GM12878 (cell line): ENCODE measurements at regions not wholly inside any gene's neighbourhood (a gene's known extent, or its start where the extent isn't known, plus 50 kb on each side); places are given as distances from the start of the nearest gene placed in this dataset.

Source experiments
- BMI1 ChIP-seq: fragments of 450-650 bp; IDR thresholded peaks from 2 replicates; pipeline ENCODE4 v1.6.1; 2016; ENCODE audit warnings: mild to moderate bottlenecking, moderate library complexity, borderline replicate concordance
- CBFB ChIP-seq: IDR thresholded peaks from 2 replicates; pipeline ENCODE4 v1.6.1; 2016; ENCODE audit warnings: antibody characterized with exemption, low read depth
- E4F1 ChIP-seq: fragments of 450-650 bp; IDR thresholded peaks from 2 replicates; pipeline ENCODE4 v1.6.1; 2018; ENCODE audit warnings: borderline replicate concordance, mild to moderate bottlenecking; ENCODE audit not compliant: partially characterized antibody
- SMAD1 ChIP-seq: fragments of 450-650 bp; IDR thresholded peaks from 2 replicates; pipeline ENCODE4 v1.6.1; 2018; ENCODE audit warnings: mild to moderate bottlenecking, low read depth; ENCODE audit not compliant: partially characterized antibody
- TF ChIP-seq, protein P1 (sequence below), 3 experiments: IDR thresholded peaks in 2 of 3; conservative IDR thresholded peaks in 1 of 3; 2 replicates each; pipeline ENCODE4 v1.5.1; 2011; ENCODE audit warnings: low read depth in 3 of 3, low read length in 3 of 3, mild to moderate bottlenecking in 3 of 3, control low read depth in 2 of 3, moderate library complexity in 2 of 3, inconsistent platforms in 1 of 3, mixed read lengths in 1 of 3; ENCODE audit not compliant: control insufficient read depth in 2 of 3, insufficient read depth in 1 of 3; ENCODE audit errors: extremely low read depth in 1 of 3
- TF ChIP-seq, protein P2 (sequence below): IDR thresholded peaks from 2 replicates; pipeline ENCODE4 v1.6.1; 2012; ENCODE audit warnings: mild to moderate bottlenecking, low read depth, low read length

DNA sequence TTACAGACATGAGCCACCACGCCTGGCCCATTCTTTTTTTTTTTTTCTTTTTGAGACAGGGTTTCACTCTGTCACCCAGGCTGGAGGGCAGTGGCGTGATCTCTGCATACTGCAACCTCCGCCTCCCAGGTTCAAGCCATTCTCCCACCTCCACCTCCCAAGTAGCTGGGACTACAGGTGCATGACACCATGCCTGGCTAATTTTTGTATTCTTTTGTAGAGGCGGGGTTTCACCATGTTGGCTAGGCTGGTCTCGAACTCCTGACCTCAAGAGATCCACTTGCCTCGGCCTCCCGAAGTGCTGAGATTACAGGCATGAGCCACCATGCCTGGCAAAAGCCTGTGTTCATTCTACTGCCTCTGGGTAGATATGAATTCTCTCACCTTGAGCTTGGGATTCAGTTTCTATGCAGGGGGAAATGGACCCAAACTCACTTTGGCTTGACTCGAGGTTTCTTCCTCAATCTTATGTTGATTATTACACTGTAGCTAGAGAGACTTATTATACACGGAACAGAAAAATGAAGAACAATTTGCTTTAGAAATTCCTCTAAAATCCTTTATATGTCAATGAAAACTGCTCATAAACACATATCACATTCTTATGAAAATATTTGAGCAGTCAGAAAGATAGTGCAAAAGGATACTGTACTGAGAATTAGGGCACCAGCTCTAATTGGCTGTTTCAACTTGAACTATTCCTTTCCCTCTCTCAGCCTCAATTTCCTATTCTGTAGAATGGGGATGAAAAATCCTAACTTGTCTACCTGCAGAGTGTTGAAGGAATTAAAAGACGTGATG is 252.3 kb downstream of the MYCN start (continued):
- TF ChIP-seq E4F1 (no peak), CBFB (no peak), SMAD1 (no peak), BMI1 (no peak)
- TF ChIP-seq, protein P1, sequence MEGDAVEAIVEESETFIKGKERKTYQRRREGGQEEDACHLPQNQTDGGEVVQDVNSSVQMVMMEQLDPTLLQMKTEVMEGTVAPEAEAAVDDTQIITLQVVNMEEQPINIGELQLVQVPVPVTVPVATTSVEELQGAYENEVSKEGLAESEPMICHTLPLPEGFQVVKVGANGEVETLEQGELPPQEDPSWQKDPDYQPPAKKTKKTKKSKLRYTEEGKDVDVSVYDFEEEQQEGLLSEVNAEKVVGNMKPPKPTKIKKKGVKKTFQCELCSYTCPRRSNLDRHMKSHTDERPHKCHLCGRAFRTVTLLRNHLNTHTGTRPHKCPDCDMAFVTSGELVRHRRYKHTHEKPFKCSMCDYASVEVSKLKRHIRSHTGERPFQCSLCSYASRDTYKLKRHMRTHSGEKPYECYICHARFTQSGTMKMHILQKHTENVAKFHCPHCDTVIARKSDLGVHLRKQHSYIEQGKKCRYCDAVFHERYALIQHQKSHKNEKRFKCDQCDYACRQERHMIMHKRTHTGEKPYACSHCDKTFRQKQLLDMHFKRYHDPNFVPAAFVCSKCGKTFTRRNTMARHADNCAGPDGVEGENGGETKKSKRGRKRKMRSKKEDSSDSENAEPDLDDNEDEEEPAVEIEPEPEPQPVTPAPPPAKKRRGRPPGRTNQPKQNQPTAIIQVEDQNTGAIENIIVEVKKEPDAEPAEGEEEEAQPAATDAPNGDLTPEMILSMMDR (IDR thresholded peaks at IDR 0.05 in 2 of 3, conservative IDR thresholded peaks at IDR 0.05 in 1 of 3; ENCODE audit: control insufficient read depth in 2 of 3, extremely low read depth in 1 of 3, insufficient read depth in 1 of 3, low read depth in 3 of 3, low read length in 3 of 3): no peak
- TF ChIP-seq, protein P2, sequence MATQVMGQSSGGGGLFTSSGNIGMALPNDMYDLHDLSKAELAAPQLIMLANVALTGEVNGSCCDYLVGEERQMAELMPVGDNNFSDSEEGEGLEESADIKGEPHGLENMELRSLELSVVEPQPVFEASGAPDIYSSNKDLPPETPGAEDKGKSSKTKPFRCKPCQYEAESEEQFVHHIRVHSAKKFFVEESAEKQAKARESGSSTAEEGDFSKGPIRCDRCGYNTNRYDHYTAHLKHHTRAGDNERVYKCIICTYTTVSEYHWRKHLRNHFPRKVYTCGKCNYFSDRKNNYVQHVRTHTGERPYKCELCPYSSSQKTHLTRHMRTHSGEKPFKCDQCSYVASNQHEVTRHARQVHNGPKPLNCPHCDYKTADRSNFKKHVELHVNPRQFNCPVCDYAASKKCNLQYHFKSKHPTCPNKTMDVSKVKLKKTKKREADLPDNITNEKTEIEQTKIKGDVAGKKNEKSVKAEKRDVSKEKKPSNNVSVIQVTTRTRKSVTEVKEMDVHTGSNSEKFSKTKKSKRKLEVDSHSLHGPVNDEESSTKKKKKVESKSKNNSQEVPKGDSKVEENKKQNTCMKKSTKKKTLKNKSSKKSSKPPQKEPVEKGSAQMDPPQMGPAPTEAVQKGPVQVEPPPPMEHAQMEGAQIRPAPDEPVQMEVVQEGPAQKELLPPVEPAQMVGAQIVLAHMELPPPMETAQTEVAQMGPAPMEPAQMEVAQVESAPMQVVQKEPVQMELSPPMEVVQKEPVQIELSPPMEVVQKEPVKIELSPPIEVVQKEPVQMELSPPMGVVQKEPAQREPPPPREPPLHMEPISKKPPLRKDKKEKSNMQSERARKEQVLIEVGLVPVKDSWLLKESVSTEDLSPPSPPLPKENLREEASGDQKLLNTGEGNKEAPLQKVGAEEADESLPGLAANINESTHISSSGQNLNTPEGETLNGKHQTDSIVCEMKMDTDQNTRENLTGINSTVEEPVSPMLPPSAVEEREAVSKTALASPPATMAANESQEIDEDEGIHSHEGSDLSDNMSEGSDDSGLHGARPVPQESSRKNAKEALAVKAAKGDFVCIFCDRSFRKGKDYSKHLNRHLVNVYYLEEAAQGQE: no peak
- TF ChIP-seq, all 136 proteins: peak for 0
